HG03139 (cell line): ENCODE measurements at regions not wholly inside any gene's neighbourhood (a gene's known extent, or its start where the extent isn't known, plus 50 kb on each side); places are given as distances from the start of the nearest gene placed in this dataset.
A peak's percentile ranks its signal among the peaks of the same experiment; 100 is the strongest.

Source experiments
- ATAC-seq: cut with Tn5 transposase; IDR thresholded peaks from one replicate; pipeline ENCODE4 v1.9.1; 2021; ENCODE audit not compliant: unreplicated experiment

- ATAC-seq, result no peak
Observed at GRCh38 chr1:88111816-88112215, 572.3 kb upstream of the PKN2 start.

DNA sequence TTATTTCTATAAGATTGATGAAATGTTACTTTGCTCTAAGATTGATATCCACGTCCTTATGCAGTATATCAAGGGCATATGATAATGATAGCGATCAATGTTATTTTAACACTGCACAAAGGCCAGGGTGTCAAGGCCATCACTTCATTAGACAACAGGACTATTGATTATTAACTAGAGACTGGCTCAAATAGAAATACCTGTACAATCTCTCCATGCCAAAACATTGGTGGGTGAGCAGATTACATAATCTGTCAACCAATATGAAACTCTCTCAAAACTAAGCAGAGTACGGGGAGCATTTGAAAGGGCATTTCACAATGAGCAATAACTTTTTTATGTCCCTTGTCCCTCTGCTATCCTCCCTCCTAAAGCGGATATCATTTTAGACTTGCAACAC, 566.5 kb upstream of the PKN2 start:
- ATAC-seq, result no peak

DNA sequence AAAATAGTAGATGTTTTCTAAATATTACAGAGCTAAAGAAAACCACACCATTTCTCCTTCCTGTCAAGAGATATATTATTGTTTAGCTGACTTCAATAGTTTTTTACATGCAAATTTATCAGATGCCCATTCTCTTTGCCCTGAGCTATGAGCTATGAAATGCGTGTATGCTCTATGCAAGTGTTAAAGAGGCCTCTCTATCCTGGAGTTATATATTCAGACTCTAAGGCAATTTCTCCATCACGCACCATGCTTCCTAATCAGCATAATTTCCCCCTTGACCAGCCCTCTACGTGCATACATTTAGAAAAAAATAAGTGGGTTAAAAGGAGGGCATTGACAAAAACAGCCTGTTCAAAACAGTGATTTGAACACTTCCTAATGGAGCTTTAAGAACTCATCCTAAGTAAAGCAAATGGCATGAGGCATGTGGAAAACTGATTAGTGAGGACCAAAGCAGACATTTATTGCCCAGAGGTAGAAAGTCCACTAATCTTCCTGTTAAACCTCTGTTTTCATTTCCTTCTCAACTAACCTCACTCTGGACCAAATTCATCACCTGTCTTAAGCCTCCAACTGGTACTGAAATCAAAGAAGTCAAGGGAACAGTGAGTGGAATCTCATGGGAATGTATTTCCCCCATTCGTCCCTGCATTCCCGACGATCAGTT, 565.8 kb upstream of the PKN2 start:
- ATAC-seq, result no peak

- no peak for ATAC-seq
Observed at GRCh38 chr1:88124614-88125013, 559.5 kb upstream of the PKN2 start.

- ATAC-seq, result no peak
Observed at GRCh38 chr1:88126467-88126866, 557.6 kb upstream of the PKN2 start.

- ATAC-seq, result no peak
Observed at GRCh38 chr1:88133991-88134390, 550.1 kb upstream of the PKN2 start.

GRCh38 chr1:88134983-88135921, 548.8 kb upstream of the PKN2 start:
- ATAC-seq, result no peak

DNA sequence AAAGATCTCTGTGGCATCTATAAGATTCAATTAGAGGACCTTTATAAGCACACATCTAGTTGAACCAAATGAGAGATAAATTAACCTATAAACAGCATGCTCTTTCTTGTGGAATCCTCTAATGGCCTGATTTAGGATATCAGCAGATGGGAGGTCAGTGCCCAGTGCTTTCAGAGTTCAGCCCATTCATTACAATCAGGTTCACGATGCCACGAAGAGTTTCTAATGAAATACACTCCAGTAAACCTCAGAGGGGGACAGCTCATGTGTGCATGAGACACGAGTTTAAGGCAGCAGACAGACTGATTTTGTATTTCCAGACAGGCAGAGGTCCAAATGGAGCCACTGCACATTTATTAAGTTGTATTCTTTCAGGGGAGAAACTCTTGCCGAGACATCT, 544.4 kb upstream of the PKN2 start:
- ATAC-seq, result no peak

GRCh38 chr1:88140325-88140724, 543.7 kb upstream of the PKN2 start:
- ATAC-seq, result no peak

GRCh38 chr1:88141499-88142074, 542.5 kb upstream of the PKN2 start:
- no peak for ATAC-seq

DNA sequence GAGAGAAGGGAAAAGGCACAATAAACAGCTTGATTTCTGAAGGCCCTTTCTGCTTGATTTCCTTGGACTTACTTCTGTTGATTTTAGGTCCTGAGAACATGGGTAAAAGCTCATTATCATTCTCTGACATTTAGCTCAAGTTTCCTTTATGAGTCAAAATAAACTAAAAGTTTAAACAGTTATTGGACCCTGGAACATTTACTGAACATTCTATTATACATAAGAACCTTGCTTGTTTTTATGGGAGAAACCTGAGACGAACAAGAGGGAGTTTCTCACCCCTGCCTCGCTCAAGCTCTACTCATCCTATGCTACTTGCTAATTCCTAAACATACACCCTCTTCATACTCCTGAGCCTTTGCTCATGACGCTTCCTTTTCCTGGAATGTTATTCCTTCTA, 538.3 kb upstream of the PKN2 start:
- ATAC-seq, result no peak

DNA sequence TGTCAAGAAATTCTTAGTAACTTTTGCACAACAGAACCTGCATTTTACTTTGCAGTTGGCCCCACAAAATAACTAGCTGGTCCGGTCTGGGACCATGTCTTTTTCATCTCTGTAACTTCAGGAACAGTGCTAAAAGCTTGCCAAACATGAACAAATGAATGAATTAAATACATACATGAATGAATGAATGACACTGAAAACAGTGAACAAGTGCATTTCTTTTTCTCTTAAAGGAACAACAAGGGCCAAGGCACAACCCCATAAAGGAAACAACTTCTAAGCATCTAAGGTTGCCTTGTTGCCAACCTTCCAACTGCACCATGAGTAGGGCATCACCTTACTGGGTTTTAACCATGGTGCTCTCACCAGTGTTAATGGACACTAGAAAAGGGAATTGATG, 534.4 kb upstream of the PKN2 start:
- no peak for ATAC-seq

DNA sequence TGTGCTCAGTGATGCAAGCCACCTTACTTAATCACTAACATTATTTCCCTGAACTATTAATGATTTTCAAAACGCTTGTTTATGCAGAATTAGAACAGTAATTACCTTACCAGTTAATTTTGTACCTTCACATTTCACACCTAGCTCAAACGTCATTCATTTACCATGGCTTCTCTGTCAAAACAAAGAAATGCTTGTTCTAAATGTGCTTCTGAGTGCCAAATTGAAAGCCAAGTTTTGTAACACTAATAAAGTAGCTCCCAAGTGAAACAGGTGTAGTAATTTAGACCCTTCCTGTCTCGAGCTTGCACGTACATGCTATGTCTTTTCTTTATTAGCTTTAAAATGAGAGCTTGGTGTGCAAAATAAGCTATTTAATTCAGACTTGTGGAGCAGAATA, 533.7 kb upstream of the PKN2 start:
- no peak for ATAC-seq

DNA sequence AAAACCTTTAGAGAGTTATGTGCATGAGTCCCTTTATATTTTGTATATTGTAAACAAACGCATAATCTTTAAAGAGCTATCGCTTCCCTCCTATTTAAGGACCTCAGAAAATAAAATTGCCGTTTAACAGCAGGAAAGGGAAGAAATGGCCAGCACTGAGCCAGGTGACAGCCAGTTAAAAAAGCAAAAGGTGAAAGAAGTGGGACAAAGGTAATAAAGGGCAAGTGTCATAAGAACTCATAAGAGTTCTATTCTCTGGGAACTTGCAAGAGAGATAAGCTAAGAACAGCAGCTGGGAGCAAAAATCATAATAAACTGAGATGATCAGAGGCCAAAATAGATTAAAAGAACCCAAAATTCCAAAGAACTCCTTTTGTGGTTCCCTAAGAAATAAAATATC, 520.9 kb upstream of the PKN2 start:
- ATAC-seq, result no peak

DNA sequence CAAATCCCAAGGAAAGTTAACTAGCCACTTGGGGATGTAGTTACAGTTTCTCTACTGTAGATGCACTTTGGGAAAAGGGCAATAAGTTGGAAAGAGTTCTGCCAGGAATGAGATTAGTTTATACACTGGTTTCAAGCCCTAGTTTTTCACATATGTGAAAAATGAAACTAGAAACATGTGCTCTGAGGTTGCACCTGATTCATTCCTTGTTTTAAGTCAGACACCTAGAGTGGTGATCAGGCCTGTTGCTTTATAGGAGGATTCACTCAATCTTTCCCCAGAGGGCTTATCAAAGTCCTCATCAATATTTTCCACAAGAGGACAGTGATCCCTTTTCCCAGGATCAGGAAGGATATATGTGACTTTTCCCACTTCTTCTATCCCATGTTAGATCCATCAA, 515.9 kb upstream of the PKN2 start:
- no peak for ATAC-seq

DNA sequence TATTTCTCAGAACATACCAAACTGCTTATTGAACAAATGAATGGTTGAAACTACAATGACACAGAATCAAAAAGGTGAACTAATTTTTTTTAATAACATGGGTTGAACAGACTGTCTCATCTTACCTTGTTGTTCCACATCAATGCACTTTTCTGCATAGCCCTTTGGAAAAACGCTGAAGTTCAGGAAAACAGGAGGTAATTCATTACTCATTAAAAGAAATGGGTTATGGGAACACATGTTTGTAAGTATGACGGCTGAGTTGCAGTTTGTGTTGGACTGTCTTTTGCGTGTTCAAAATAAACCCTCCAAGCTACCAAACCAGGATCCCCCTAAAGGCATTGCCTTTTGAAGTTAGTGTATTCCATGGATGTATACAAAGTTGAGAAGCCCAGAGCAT, 514.9 kb upstream of the PKN2 start:
- ATAC-seq, result no peak

DNA sequence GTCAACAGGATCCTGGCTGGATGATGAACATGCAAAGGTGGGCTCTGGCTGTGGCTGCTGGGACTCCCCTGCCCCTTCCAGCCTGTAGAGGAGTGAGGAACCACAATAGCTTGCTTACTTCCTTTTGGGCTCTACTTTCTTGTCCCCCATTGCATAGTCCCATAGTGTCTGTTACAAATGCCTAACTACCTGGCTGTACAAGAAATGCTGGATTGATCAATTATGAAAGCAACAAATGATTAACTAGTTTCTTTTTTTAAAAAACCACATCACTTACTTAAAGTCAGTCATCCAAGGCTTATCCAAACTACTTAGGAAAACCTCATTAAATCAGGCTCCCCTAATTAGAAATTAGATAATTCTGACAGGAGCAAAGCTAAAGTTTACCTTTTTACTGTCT, 514.1 kb upstream of the PKN2 start:
- ATAC-seq, result no peak

DNA sequence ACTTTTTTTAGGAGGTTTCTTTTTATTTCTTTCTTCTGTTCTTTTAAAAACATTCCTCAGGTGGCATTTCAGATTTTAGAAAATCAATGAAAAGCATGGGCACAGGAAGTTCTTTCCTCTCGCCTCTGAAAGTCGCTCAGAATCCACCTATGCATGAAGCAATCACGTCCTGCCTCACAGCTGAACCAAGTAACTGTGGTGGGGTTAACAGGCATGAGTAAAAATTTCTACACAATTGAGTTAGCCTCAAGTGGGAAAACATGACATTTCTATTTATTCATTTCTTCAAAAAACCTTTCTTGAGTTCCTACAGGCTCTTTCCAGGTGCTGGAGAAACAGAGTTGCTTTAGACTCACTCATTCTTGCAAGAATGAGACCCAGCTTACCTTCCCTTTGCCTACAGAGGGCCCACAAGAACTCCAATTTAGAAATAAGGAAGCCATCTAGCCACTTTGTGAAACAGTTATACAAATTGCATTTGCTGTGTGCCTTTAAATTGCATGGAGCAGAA, 508.9 kb upstream of the PKN2 start:
- no peak for ATAC-seq

DNA sequence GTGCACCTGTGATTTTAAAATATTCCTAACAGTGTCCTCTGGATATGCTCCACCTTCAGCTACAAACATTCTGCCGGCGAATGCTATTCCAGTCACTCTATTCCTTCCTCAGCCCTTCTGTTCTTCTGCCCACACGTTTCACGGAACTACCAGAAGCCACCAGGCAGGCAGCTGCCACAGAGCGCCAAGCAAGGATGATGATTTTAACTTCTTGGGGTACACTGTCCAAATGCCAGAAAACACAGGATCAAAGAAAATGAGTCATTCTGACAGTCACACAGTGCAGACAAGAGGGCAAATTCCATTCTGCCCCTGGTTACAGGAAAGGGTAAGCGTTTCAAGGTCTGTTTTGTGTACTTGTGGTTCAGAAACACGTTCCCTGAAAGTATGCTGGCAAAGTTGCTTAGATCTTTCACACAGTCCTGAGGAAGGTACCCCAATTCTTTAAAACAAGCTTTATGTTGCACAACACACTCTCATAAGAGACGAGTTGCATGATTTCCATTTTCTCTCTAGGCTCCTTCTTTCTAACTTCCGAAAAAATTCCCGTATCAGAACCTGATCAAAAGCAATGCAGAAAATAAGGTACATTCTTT, 508.3 kb upstream of the PKN2 start:
- ATAC-seq, result no peak

DNA sequence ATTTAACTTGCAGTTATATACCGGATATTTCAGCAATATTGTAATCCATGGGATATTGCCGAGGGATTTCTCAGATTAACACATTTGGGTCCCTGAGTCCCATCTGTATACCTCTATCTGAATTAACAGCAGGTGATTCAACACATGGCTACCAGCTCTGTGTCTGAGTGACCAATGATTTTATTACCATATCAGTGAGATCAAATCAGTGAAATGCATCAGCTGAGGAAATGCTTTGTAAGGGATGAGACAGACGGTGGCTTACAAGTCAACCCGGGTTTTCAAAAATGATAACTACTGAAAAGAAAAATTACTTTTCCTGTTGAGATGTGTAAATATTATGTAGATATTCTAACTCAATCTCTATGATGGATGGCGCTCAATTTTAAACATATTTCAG, 504.1 kb upstream of the PKN2 start:
- no peak for ATAC-seq

- ATAC-seq, result peak; percentile 97
Observed at GRCh38 chr1:88180449-88181108, 503.5 kb upstream of the PKN2 start.
